Common myeloid progenitor, CD34-positive (primary cell): ENCODE measurements at regions not wholly inside any gene's neighbourhood (a gene's known extent, or its start where the extent isn't known, plus 50 kb on each side); places are given as distances from the start of the nearest gene placed in this dataset.

Experiments
- CTCF ChIA-PET: fragments of 350-600 bp; sonication (Branson Sonifier 250); formaldehyde crosslinking; loops from one replicate; lab custom pipeline; 2021; ENCODE audit warnings: antibody characterized with exemption; lab: Charles Lee
- POLR2A ChIA-PET: fragments of 350-600 bp; sonication (Branson Sonifier 250); formaldehyde crosslinking; loops from one replicate; lab custom pipeline; 2021; ENCODE audit warnings: antibody characterized with exemption; lab: Charles Lee
- DNase-seq, 3 donors: peaks; one replicate each; pipeline versions ENCODE4 v3.0.0 to v3.0.0-alpha.2; 2013
- H3K27ac ChIP-seq, 2 experiments: 1 replicate in 1 of 2; 2 replicates in 1 of 2; pipeline ENCODE4 v1.7.0; 2013; ENCODE audit warnings: inconsistent platforms in 2 of 2, low read length in 2 of 2, mild to moderate bottlenecking in 2 of 2, low read depth in 1 of 2, moderate library complexity in 1 of 2; ENCODE audit not compliant: severe bottlenecking in 2 of 2, insufficient read depth in 1 of 2, poor library complexity in 1 of 2
- H3K27me3 ChIP-seq, 5 experiments: replicated peaks in 2 of 5; 1 replicate in 3 of 5; 2 replicates in 2 of 5; pipeline versions ENCODE4 v1.6.1 to v1.7.0; 2013; ENCODE audit warnings: low read length in 4 of 5, mild to moderate bottlenecking in 2 of 5, moderate library complexity in 2 of 5, inconsistent platforms in 1 of 5; ENCODE audit not compliant: insufficient read depth in 5 of 5, control insufficient read depth in 4 of 5
- H3K36me3 ChIP-seq, 4 experiments: 1 replicate in 2 of 4; 2 replicates in 2 of 4; pipeline versions ENCODE4 v1.6.1 to v1.7.0; 2013; ENCODE audit warnings: low read length in 3 of 4, control low read depth in 1 of 4, mild to moderate bottlenecking in 1 of 4; ENCODE audit not compliant: control insufficient read depth in 4 of 4, insufficient read depth in 4 of 4
- H3K4me1 ChIP-seq, 4 experiments: 1 replicate in 3 of 4; 2 replicates in 1 of 4; pipeline versions ENCODE4 v1.6.1 to v1.7.1; 2013; ENCODE audit warnings: low read length in 3 of 4, mild to moderate bottlenecking in 3 of 4, control low read depth in 1 of 4, inconsistent platforms in 1 of 4, moderate library complexity in 1 of 4; ENCODE audit not compliant: control insufficient read depth in 4 of 4, insufficient read depth in 4 of 4; ENCODE audit errors: control extremely low read depth in 1 of 4
- H3K4me3 ChIP-seq, 7 experiments: 1 replicate in 4 of 7; 2 replicates in 3 of 7; pipeline versions ENCODE4 v1.5.1 to v1.7.0; 2013; ENCODE audit warnings: mild to moderate bottlenecking in 7 of 7, low read length in 6 of 7, moderate library complexity in 6 of 7, inconsistent platforms in 2 of 7, low read depth in 2 of 7, control low read depth in 1 of 7; ENCODE audit not compliant: insufficient read depth in 4 of 7, control insufficient read depth in 1 of 7; ENCODE audit errors: extremely low read depth in 1 of 7
- H3K9me3 ChIP-seq, 5 experiments: 1 replicate in 4 of 5; 2 replicates in 1 of 5; pipeline versions ENCODE4 v1.6.1 to v1.7.1; 2013; ENCODE audit warnings: low read length in 4 of 5, mild to moderate bottlenecking in 2 of 5, inconsistent platforms in 1 of 5, low read depth in 1 of 5, moderate library complexity in 1 of 5; ENCODE audit not compliant: control insufficient read depth in 4 of 5, insufficient read depth in 2 of 5; ENCODE audit errors: control extremely low read depth in 1 of 5
- WGBS: methylation state at CpG from one replicate; pipeline ENCODE4 v1.1.5; 2013; ENCODE audit not compliant: insufficient coverage; 5-methylcytosine and 5-hydroxymethylcytosine counted together

- no peak for DNase-seq
- no peaks in the 10 kb centered on the region for H3K27me3 ChIP-seq
- ChIA-PET CTCF (no interaction called here), POLR2A (no interaction called here)
- H3K4me3 ChIP-seq = no peak overlapping the region
- H3K27ac ChIP-seq = no peak overlapping the region
- no peaks in the 10 kb centered on the region for H3K9me3 ChIP-seq
- H3K4me1 ChIP-seq = no peaks in the 10 kb centered on the region
- no CpG with 5 or more reads among the region's 1 CpG for WGBS
- no peaks in the 10 kb centered on the region for H3K36me3 ChIP-seq
These were observed 179.8 kb downstream of the HAO1 start for GRCh38 chr20:7760247-7761031.

DNA sequence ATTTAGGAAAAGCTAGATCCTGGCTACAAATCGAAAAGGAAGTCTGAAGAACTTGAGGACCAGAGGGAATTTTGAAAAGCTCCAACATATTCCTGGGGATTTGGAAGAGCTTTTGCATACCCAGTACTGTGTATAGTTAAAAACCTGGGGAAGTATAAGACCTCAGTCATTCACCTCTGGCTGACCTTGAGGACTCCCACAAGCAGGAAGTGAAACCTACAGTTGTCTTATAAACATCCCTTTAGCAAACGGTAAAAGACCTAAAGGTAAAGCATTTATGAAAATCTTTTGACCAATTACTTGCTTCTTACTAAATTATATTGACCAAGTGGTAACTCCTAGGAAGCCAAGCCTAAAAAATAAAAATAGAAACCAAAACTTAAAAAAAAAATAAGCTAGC is 175.0 kb downstream of the HAO1 start:
- no peaks in the 10 kb centered on the region for H3K9me3 ChIP-seq
- ChIA-PET POLR2A (no interaction called here), CTCF (no interaction called here)

DNA sequence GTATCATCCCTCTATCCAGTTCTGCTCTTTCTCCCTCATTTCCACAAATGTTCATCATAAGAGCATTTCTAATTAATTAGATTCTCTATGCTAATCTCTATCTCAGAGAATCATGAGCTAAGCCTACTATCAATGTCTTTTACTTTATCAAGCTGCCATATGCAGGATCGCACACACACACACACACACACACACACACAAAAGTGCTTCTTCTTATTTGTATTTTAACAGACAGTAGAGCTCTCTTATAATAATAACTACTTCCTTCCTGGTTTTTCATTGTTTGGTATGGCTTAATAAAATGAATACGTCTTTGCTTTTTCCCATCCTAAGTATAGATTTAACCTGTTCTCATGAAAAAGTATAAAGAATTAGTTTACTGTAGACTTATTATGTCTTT is 170.2 kb downstream of the HAO1 start:
- POLR2A ChIA-PET = no interaction called here
- Histone ChIP-seq H3K9me3 (no peaks in the 10 kb centered on the region), H3K4me1 (no peaks in the 10 kb centered on the region), H3K4me3 (no peak overlapping the region), H3K27ac (no peak overlapping the region), H3K27me3 (no peaks in the 10 kb centered on the region), H3K36me3 (no peaks in the 10 kb centered on the region)
- no peak for DNase-seq
- CTCF ChIA-PET = no interaction called here
- WGBS = no CpG with 5 or more reads among the region's 2 CpGs

More for the DNA sequence above, 175.0 kb downstream of the HAO1 start:
- Histone ChIP-seq H3K36me3 (no peaks in the 10 kb centered on the region), H3K27me3 (no peaks in the 10 kb centered on the region), H3K4me1 (no peaks in the 10 kb centered on the region), H3K4me3 (no peak overlapping the region), H3K27ac (no peak overlapping the region)
- 88% methylated on average over 1 of the region's 2 CpGs for WGBS
- DNase-seq = no peak

GRCh38 chr20:7770578-7770977 is 169.7 kb downstream of the HAO1 start:
- DNase-seq = no peak
- WGBS = no CpG with 5 or more reads among the region's 2 CpGs
- no peaks in the 10 kb centered on the region for H3K9me3 ChIP-seq
- no peaks in the 10 kb centered on the region for H3K27me3 ChIP-seq
- no peaks in the 10 kb centered on the region for H3K36me3 ChIP-seq
- no peak overlapping the region for H3K4me3 ChIP-seq
- CTCF ChIA-PET = no interaction called here
- POLR2A ChIA-PET = no interaction called here
- no peaks in the 10 kb centered on the region for H3K4me1 ChIP-seq
- no peak overlapping the region for H3K27ac ChIP-seq

- H3K27me3 ChIP-seq = no peaks in the 10 kb centered on the region
- POLR2A ChIA-PET = no interaction called here
- 100% methylated on average over 1 of the region's 2 CpGs for WGBS
- no peaks in the 10 kb centered on the region for H3K4me1 ChIP-seq
- H3K4me3 ChIP-seq = no peak overlapping the region
- no peak overlapping the region for H3K27ac ChIP-seq
- no peak for DNase-seq
- CTCF ChIA-PET = no interaction called here
- H3K36me3 ChIP-seq = no peaks in the 10 kb centered on the region
- peaks cover 0 to 5% (median 3%) of the 10 kb centered on the region in 5 experiments for H3K9me3 ChIP-seq
These were observed 167.9 kb downstream of the HAO1 start for GRCh38 chr20:7772371-7772770.

GRCh38 chr20:7773511-7773910 is 166.7 kb downstream of the HAO1 start:
- Histone ChIP-seq H3K4me3 (no peak overlapping the region), H3K4me1 (no peaks in the 10 kb centered on the region), H3K27me3 (no peaks in the 10 kb centered on the region), H3K9me3 (peaks cover 0 to 5% (median 3%) of the 10 kb centered on the region in 5 experiments), H3K36me3 (no peaks in the 10 kb centered on the region), H3K27ac (no peak overlapping the region)
- WGBS = 100% methylated on average over 2 of the region's 2 CpGs
- ChIA-PET CTCF (no interaction called here), POLR2A (no interaction called here)
- no peak for DNase-seq

- Histone ChIP-seq H3K4me3 (no peak overlapping the region), H3K27ac (no peak overlapping the region), H3K9me3 (peaks cover 0 to 5% (median 3%) of the 10 kb centered on the region in 5 experiments), H3K4me1 (no peaks in the 10 kb centered on the region), H3K27me3 (no peaks in the 10 kb centered on the region), H3K36me3 (no peaks in the 10 kb centered on the region)
- POLR2A ChIA-PET = no interaction called here
- DNase-seq = no peak
- CTCF ChIA-PET = no interaction called here
- 100% methylated on average over 1 of the region's 2 CpGs for WGBS
These were observed 165.2 kb downstream of the HAO1 start for GRCh38 chr20:7775072-7775471.
